Vagina (tissue), 2 donors: ENCODE measurements at regions not wholly inside any gene's neighbourhood (a gene's known extent, or its start where the extent isn't known, plus 50 kb on each side); places are given as distances from the start of the nearest gene placed in this dataset.

ENCODE experiments used
- CTCF ChIP-seq, 3 experiments: fragments of 450-650 bp in 2 of 3; fragments of 200-600 bp in 1 of 3; sonication (generic) in 1 of 3; IDR thresholded peaks; one replicate each; pipeline ENCODE4 v1.5.1; 2017 to 2019; ENCODE audit warnings: antibody characterized with exemption in 3 of 3, mild to moderate bottlenecking in 2 of 3, moderate library complexity in 2 of 3
- POLR2AphosphoS5 ChIP-seq, 2 donors: sonication (generic); formaldehyde crosslinking; IDR thresholded peaks; one replicate each; pipeline ENCODE4 v1.9.0; 2017; ENCODE audit warnings: antibody characterized with exemption in 2 of 2, mild to moderate bottlenecking in 2 of 2, low read depth in 1 of 2; ENCODE audit not compliant: insufficient read depth in 1 of 2

DNA sequence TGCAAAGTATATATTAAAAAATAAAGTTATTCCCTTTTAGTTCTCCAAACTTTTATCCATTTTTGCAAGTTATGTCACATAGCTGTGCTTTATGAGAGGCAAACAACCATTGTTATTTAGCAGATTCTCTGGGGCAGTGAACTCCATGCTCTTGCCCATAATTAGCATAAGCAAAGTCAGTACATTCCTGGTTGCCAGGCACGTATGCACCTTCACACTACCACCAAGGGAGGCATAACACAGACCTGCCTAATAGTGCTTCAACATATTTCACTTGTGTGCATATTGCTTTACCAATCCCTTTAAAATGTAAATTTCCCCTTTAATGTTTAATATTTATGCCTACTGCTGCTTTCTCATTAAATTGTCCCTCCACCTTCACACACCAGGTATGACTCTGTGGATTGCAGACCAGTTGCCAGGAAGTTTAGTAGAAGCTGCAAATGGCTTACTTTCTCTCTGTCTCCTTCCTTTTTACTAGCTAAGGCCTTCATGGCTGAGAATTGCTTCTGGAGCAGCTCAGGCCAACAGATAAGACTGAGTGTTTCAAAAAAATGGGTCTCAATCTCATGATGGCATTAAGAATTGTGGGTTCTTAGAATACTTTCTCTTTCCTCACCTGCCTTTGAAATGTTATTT, 388.2 kb downstream of the PRR16 start:
- TF ChIP-seq CTCF (IDR thresholded peaks at IDR 0.05) = no peak
- no peak for TF ChIP-seq POLR2AphosphoS5 (IDR thresholded peaks at IDR 0.05; ENCODE audit: insufficient read depth in 1 of 2, low read depth in 1 of 2)
